Panc1 (cell line): ENCODE measurements at regions not wholly inside any gene's neighbourhood (a gene's known extent, or its start where the extent isn't known, plus 50 kb on each side); places are given as distances from the start of the nearest gene placed in this dataset.

ENCODE experiments used
- ATAC-seq: fragments of 200-7000 bp; cut with Tn5 transposase; 2 replicates; pipeline ENCODE4 v1.9.1; 2020; ENCODE audit warnings: mild to moderate bottlenecking, moderate library complexity
- BruUV-seq: library from RNA; stranded (reverse); fragments of 400-500 nt; replicated peaks from 2 replicates; lab custom pipeline; 2021; lab: Mats Ljungman, UMichigan
- CTCF ChIA-PET: fragments of 300-600 bp; sonication (Branson Sonifier 250); formaldehyde crosslinking; loops from one replicate; lab custom pipeline; 2022; ENCODE audit warnings: antibody characterized with exemption; lab: Charles Lee
- POLR2A ChIA-PET: fragments of 300-600 bp; sonication (Branson Sonifier 250); formaldehyde crosslinking; loops from one replicate; lab custom pipeline; 2022; ENCODE audit warnings: antibody characterized with exemption; lab: Charles Lee
- DNase-seq: peaks from one replicate; pipeline ENCODE4 v3.0.0-alpha.2; 2010; ENCODE audit warnings: low read depth, low spot score
- H3K27ac ChIP-seq: 2 replicates; pipeline ENCODE4 v1.5.1; 2011; ENCODE audit warnings: mild to moderate bottlenecking, low read length, inconsistent platforms
- H3K27me3 ChIP-seq: fragments of 200-500 bp; sonication (Bioruptor generic); 2 replicates; pipeline ENCODE4 v1.6.0; 2014; ENCODE audit warnings: low read length, inconsistent platforms; ENCODE audit not compliant: control insufficient read depth, insufficient read depth
- H3K36me3 ChIP-seq: fragments of 200-500 bp; sonication (Bioruptor generic); 2 replicates; pipeline ENCODE4 v1.5.1; 2014; ENCODE audit warnings: inconsistent platforms, mild to moderate bottlenecking, low read length, moderate library complexity; ENCODE audit not compliant: control insufficient read depth, insufficient read depth
- H3K4me1 ChIP-seq: 2 replicates; pipeline ENCODE4 v1.5.1; 2011; ENCODE audit warnings: inconsistent platforms, mild to moderate bottlenecking, low read length, moderate library complexity; ENCODE audit not compliant: control insufficient read depth, insufficient read depth
- H3K4me3 ChIP-seq, 2 experiments: 2 replicates each; pipeline ENCODE4 v1.5.1; 2011 to 2012; ENCODE audit warnings: low read depth in 2 of 2, low read length in 2 of 2, mild to moderate bottlenecking in 2 of 2, inconsistent platforms in 1 of 2, moderate library complexity in 1 of 2
- H3K9me3 ChIP-seq: fragments of 200-500 bp; sonication (Bioruptor generic); 2 replicates; pipeline ENCODE4 v1.5.1; 2014; ENCODE audit warnings: low read depth, mild to moderate bottlenecking, inconsistent platforms, low read length, moderate library complexity; ENCODE audit not compliant: control insufficient read depth, insufficient read depth
- POLR2AphosphoS5 ChIP-seq: IDR thresholded peaks from 2 replicates; pipeline ENCODE4 v1.6.1; 2012; ENCODE audit warnings: mild to moderate bottlenecking, low read depth, low read length, moderate library complexity
- SIN3A ChIP-seq: IDR thresholded peaks from 2 replicates; pipeline ENCODE4 v1.6.1; 2012; ENCODE audit warnings: low read depth, mild to moderate bottlenecking, low read length, moderate library complexity, borderline replicate concordance; ENCODE audit not compliant: insufficient read depth
- TCF7L2 ChIP-seq: IDR thresholded peaks from 2 replicates; pipeline ENCODE4 v1.6.1; 2011; ENCODE audit warnings: mild to moderate bottlenecking, low read depth, low read length, inconsistent platforms
- in situ Hi-C: cut with HindIII; loops from 2 replicates; pipeline ENCODE4 v1.10.0; 2016; ENCODE audit warnings: low sequenced_read_pairs, low pct_unique_long_range_greater_than_20kb
- intact Hi-C: fragments of 100-400 bp; cut with micrococcal nuclease; formaldehyde crosslinking; loops from one replicate; pipeline ENCODE4 v1.10.0; 2022; ENCODE audit not compliant: unreplicated experiment
- TF ChIP-seq, protein P1 (sequence below): fragments of 450-650 bp; IDR thresholded peaks from 2 replicates; pipeline ENCODE4 v1.5.1; 2017; ENCODE audit warnings: mild to moderate bottlenecking
- TF ChIP-seq, protein P2 (sequence below), 2 experiments: IDR thresholded peaks; 2 replicates each; pipeline ENCODE4 v1.6.1; 2011 to 2012; ENCODE audit warnings: low read depth in 2 of 2, control low read depth in 1 of 2, low read length in 1 of 2, mild to moderate bottlenecking in 1 of 2, moderate library complexity in 1 of 2; ENCODE audit not compliant: insufficient read depth in 1 of 2

DNA sequence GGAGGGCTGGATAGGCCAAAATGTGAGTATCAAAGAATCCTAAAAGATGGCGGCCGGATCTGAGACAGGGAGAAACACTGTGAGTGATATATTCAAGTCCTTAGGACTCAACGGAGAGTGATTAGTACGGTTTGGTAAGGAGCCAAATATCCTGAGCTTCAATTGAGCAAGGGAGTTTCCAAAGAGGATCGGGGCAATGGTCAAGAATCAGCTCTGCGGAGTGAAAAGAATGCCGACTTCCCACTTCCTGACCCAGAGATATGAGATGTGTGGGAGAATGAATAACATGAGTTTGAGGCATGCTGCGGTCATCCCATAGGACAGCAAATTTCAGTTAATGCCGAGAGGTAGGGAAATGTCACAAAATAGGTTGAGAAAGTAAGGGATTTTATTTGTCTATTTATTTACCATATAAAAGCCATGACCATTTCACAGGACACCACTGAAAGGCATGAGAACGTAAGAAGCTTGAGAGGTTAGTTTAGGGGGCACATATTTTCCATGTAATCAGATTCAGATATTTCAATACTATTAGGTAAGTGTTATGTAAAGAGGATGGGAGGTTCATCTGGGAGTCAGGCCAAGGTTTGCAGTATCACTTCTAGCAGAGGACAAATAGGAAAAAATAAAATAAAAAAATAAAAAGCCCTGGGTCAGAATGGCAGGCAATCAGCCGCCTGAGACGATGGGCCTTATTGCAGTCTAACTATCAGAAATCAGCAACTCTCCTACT lies 165.6 kb downstream of the HGF start:
- H3K4me1 ChIP-seq = no peaks in the 10 kb centered on the region
- no peak overlapping the region for H3K27ac ChIP-seq
- H3K9me3 ChIP-seq = no peaks in the 10 kb centered on the region
- TF ChIP-seq, protein P1, sequence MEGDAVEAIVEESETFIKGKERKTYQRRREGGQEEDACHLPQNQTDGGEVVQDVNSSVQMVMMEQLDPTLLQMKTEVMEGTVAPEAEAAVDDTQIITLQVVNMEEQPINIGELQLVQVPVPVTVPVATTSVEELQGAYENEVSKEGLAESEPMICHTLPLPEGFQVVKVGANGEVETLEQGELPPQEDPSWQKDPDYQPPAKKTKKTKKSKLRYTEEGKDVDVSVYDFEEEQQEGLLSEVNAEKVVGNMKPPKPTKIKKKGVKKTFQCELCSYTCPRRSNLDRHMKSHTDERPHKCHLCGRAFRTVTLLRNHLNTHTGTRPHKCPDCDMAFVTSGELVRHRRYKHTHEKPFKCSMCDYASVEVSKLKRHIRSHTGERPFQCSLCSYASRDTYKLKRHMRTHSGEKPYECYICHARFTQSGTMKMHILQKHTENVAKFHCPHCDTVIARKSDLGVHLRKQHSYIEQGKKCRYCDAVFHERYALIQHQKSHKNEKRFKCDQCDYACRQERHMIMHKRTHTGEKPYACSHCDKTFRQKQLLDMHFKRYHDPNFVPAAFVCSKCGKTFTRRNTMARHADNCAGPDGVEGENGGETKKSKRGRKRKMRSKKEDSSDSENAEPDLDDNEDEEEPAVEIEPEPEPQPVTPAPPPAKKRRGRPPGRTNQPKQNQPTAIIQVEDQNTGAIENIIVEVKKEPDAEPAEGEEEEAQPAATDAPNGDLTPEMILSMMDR = no peak
- TF ChIP-seq, protein P2, sequence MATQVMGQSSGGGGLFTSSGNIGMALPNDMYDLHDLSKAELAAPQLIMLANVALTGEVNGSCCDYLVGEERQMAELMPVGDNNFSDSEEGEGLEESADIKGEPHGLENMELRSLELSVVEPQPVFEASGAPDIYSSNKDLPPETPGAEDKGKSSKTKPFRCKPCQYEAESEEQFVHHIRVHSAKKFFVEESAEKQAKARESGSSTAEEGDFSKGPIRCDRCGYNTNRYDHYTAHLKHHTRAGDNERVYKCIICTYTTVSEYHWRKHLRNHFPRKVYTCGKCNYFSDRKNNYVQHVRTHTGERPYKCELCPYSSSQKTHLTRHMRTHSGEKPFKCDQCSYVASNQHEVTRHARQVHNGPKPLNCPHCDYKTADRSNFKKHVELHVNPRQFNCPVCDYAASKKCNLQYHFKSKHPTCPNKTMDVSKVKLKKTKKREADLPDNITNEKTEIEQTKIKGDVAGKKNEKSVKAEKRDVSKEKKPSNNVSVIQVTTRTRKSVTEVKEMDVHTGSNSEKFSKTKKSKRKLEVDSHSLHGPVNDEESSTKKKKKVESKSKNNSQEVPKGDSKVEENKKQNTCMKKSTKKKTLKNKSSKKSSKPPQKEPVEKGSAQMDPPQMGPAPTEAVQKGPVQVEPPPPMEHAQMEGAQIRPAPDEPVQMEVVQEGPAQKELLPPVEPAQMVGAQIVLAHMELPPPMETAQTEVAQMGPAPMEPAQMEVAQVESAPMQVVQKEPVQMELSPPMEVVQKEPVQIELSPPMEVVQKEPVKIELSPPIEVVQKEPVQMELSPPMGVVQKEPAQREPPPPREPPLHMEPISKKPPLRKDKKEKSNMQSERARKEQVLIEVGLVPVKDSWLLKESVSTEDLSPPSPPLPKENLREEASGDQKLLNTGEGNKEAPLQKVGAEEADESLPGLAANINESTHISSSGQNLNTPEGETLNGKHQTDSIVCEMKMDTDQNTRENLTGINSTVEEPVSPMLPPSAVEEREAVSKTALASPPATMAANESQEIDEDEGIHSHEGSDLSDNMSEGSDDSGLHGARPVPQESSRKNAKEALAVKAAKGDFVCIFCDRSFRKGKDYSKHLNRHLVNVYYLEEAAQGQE (IDR thresholded peaks at IDR 0.05; ENCODE audit: insufficient read depth in 1 of 2, low read depth in 2 of 2, low read length in 1 of 2) = no peak
- TF ChIP-seq SIN3A = no peak
- no peak for TF ChIP-seq TCF7L2
- no peak for TF ChIP-seq POLR2AphosphoS5
- BruUV-seq = no TSS peak
- peak overlapping the region in 1 of 2 experiments; percentile 14; a peak in 2 of 4 replicates for H3K4me3 ChIP-seq
- H3K27me3 ChIP-seq = no peaks in the 10 kb centered on the region
- CTCF ChIA-PET = no interaction called here
- H3K36me3 ChIP-seq = no peaks in the 10 kb centered on the region
- DNase-seq (no peak), ATAC-seq (peak; percentile 82)
- intact Hi-C loops = no loop called here
- POLR2A ChIA-PET = no interaction called here
- in situ Hi-C loops = no loop called here

DNA sequence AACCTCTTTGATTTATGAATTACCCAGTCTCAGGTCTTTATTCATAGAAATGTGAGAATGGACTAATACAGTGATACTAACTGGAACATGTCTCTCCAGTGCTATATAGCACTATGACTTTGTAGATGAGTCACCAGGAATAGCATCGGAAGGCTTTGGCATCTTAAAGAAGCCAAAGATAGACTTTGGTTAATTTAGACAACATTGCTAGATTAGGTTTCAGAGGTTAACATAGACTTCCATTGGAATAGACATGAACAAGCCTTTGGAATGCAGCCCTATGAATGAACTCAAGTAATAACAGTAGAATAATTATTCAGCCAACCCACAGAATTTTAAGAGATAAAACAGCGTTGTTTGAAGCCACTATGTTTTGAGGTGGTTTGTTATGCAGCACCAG lies 169.2 kb downstream of the HGF start:
- H3K36me3 ChIP-seq = no peaks in the 10 kb centered on the region
- no peak for DNase-seq
- intact Hi-C loops = no loop called here
- ATAC-seq = no peak
- no TSS peak for BruUV-seq
- H3K4me1 ChIP-seq = no peaks in the 10 kb centered on the region
- POLR2A ChIA-PET = no interaction called here
- no peak overlapping the region for H3K4me3 ChIP-seq
- TF ChIP-seq, protein P1 = no peak
- TF ChIP-seq, protein P2 (IDR thresholded peaks at IDR 0.05; ENCODE audit: insufficient read depth in 1 of 2, low read depth in 2 of 2, low read length in 1 of 2) = no peak
- TF ChIP-seq SIN3A (no peak), POLR2AphosphoS5 (no peak), TCF7L2 (no peak)
- CTCF ChIA-PET = no interaction called here
- no peaks in the 10 kb centered on the region for H3K9me3 ChIP-seq
- H3K27ac ChIP-seq = no peak overlapping the region
- in situ Hi-C loops = no loop called here
- no peaks in the 10 kb centered on the region for H3K27me3 ChIP-seq
